Retinal pigment epithelial cell (primary cell): ENCODE measurements at regions not wholly inside any gene's neighbourhood (a gene's known extent, or its start where the extent isn't known, plus 50 kb on each side); places are given as distances from the start of the nearest gene placed in this dataset.

Source experiments
- DNase-seq: peaks from one replicate; pipeline ENCODE4 v3.0.0-alpha.2; 2010; ENCODE audit warnings: low read depth
- H3K4me3 ChIP-seq: 2 replicates; pipeline ENCODE4 v1.5.1; 2011; ENCODE audit warnings: mild to moderate bottlenecking, low read length, control low read depth, moderate library complexity
- TF ChIP-seq, protein P1 (sequence below): conservative IDR thresholded peaks from 2 replicates; pipeline ENCODE4 v1.5.1; 2011; ENCODE audit warnings: low read depth, low read length, control low read depth, inconsistent platforms

DNA sequence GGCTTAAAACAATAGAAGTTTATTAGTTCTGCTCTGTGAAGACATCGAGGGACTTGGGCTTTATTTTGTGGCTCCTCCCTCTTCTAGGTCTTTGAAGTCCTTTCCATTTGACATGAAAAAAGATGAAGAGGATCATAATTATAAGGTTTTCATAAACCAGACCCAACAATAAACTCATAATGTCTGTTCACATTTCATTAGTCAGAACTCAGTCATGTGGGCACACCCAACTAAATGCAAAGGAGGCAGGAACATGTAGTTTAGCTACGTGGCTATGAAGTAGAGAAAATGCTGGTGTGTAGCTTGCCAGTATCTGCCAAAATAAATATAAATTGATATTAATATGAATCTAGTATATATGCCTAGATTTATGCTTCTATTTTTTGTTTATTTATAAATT is 393.9 kb upstream of the C9orf72 start:
- DNase-seq: no peak
- TF ChIP-seq, protein P1, sequence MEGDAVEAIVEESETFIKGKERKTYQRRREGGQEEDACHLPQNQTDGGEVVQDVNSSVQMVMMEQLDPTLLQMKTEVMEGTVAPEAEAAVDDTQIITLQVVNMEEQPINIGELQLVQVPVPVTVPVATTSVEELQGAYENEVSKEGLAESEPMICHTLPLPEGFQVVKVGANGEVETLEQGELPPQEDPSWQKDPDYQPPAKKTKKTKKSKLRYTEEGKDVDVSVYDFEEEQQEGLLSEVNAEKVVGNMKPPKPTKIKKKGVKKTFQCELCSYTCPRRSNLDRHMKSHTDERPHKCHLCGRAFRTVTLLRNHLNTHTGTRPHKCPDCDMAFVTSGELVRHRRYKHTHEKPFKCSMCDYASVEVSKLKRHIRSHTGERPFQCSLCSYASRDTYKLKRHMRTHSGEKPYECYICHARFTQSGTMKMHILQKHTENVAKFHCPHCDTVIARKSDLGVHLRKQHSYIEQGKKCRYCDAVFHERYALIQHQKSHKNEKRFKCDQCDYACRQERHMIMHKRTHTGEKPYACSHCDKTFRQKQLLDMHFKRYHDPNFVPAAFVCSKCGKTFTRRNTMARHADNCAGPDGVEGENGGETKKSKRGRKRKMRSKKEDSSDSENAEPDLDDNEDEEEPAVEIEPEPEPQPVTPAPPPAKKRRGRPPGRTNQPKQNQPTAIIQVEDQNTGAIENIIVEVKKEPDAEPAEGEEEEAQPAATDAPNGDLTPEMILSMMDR: no peak
- no peak overlapping the region for H3K4me3 ChIP-seq

DNA sequence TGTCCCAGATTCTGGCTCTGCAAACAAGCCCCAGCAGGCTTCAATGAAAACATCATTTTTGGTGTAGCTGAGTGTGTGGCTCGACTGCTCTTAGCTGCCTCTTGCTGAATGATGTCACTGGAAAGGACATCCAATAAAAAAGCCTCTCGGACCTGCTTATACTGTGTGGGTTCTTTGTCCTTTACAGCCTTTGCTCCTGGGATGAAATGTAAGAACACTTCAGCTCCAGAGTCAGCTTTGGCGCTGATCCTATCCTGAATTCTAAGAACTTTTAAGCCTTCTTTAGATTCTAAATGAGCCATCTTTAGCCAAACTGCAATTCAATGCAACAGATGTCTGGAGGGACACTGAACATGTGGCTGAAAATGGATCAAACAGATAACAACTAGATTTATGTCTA is 404.6 kb upstream of the C9orf72 start:
- no peak overlapping the region for H3K4me3 ChIP-seq
- DNase-seq: no peak
- TF ChIP-seq, protein P1: no peak

DNA sequence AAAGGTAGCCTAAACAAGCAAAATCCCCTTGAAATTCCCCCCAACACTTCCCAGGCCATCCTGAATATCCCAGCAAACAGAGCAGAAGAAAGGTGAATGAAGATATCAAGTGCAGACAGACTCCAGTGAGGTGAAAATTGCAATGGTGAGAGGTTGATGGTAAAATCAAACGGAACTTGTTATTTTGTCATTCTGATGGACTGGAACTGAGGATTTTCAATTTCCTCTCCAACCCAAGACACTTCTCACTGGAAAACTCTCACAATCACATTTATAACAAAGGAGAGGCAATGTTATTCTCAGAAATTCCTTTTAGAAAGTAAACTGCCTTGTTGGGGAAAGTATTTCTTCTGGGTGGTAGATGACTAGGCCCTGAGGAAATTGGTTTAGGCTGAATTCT is 412.4 kb upstream of the C9orf72 start:
- TF ChIP-seq, protein P1: no peak
- DNase-seq: no peak

DNA sequence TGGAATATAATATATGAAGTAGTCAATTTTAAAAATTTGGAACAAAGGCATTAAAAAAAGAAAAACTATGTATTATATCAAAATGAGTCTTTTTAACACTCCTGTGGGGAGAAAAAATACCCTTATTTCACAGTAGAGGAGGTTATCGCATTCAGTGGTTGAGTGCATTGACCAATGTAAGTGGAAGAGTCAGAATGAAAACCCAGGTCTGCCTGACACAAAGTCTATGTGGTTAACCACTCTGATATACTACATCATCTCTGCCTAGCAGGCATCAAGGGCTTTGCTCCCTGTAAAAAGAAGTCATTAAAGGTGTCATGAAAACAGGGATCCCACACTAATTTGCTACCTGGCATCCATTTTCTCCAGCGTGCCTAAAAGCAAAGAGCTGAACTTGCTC is 417.2 kb upstream of the C9orf72 start:
- no peak overlapping the region for H3K4me3 ChIP-seq
- no peak for DNase-seq
- TF ChIP-seq, protein P1: no peak

More for the DNA sequence above, 412.4 kb upstream of the C9orf72 start:
- H3K4me3 ChIP-seq: no peak overlapping the region

DNA sequence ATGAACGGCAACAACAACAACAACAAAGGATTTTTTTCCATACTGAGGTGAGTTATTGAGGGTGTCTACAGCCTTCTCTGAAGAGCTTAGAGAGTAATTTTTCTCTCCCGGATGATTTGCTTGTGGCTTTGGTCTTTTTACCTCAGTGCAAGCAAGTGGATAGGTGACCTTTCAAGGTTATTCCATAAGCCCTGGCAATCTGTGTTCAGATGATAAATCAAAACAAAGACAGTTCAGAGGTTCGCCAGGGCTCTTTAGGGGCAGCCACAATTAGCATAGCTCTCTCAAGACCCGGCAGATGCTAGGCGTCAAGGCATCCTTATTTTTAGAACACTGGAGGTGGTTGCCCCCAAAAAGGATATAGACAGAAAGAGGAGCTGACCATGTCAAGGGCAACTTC is 417.9 kb upstream of the C9orf72 start:
- TF ChIP-seq, protein P1: no peak
- no peak for DNase-seq
- no peak overlapping the region for H3K4me3 ChIP-seq

DNA sequence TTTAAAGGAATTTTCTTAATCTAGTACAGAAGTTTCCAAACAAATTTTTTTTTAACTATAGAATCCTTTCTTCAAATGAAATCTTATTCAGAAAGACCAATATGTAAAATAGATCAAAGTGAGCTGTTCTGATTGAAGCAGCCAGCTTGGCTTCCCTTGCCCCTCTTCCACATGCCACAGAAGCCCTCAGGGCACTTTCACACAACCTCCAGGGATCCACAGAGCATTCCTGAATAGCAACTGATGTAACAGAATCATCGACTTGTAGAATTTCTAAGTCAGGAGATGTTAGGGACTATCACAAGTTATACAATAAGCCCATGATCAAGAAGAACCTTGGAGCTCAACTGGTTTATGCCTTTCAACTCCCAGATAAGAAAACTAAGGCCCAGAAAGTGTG is 427.8 kb upstream of the C9orf72 start:
- H3K4me3 ChIP-seq: no peak overlapping the region
- TF ChIP-seq, protein P1: no peak
- no peak for DNase-seq

DNA sequence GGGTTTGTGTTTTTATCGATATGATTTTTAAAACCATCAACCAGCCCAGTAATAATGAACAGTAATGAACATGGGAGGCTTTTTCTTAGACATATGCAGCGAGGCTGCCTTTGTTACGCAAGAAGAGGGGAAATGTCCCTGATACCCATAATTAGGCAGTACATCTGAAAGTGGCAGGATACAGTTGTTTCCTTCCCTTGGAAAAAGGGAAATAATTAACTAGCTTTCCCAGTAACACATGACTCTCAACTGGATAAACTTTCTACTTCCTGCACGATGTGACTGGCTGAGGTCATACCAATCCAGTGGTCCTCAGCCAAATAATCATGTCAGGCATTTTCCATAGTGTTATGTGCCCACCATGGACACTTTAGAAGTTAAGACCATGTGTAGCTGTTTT is 431.6 kb upstream of the C9orf72 start:
- no peak overlapping the region for H3K4me3 ChIP-seq
- TF ChIP-seq, protein P1: no peak
- no peak for DNase-seq
